HEK293 (cell line): ENCODE measurements at regions not wholly inside any gene's neighbourhood (a gene's known extent, or its start where the extent isn't known, plus 50 kb on each side); places are given as distances from the start of the nearest gene placed in this dataset.
A peak's percentile ranks its signal among the peaks of the same experiment; 100 is the strongest.

Source experiments
- CTCF ChIA-PET: fragments of 350-600 bp; formaldehyde crosslinking; extraction: SDS; loops from one replicate; lab custom pipeline; 2021; ENCODE audit warnings: antibody characterized with exemption; lab: Yijun Ruan, JAX
- POLR2A ChIA-PET: fragments of 300-600 bp; formaldehyde crosslinking; extraction: SDS; loops from one replicate; lab custom pipeline; 2020; ENCODE audit warnings: antibody characterized with exemption, inconsistent platforms; lab: Yijun Ruan, JAX
- H3K27ac ChIP-seq: fragments of 200-500 bp; sonication (Bioruptor generic); 2 replicates; pipeline ENCODE4 v1.5.1; 2014; ENCODE audit warnings: low read depth, low read length, control low read depth, inconsistent platforms; ENCODE audit errors: extremely low read depth
- H3K36me3 ChIP-seq, 2 experiments: fragments of 200-500 bp in 1 of 2; sonication (Bioruptor generic) in 1 of 2; 1 replicate in 1 of 2; 2 replicates in 1 of 2; pipeline ENCODE4 v1.5.1; 2014 to 2017; ENCODE audit warnings: inconsistent platforms in 2 of 2, low read length in 2 of 2; ENCODE audit not compliant: control insufficient read depth in 2 of 2, insufficient read depth in 1 of 2
- H3K4me1 ChIP-seq: fragments of 200-500 bp; sonication (Bioruptor generic); 2 replicates; pipeline ENCODE4 v1.5.1; 2014; ENCODE audit warnings: mild to moderate bottlenecking, low read length, inconsistent platforms; ENCODE audit not compliant: control insufficient read depth, insufficient read depth
- H3K4me3 ChIP-seq: 2 replicates; pipeline ENCODE4 v1.5.1; 2011; ENCODE audit warnings: low read depth, mild to moderate bottlenecking, control low read depth, low read length, moderate library complexity
- H3K9me3 ChIP-seq: fragments of 200-500 bp; sonication (Bioruptor generic); 2 replicates; pipeline ENCODE4 v1.5.1; 2014; ENCODE audit warnings: low read depth, low read length, inconsistent platforms; ENCODE audit not compliant: control insufficient read depth, insufficient read depth
- KLF10 ChIP-seq: fragments of 450-650 bp; IDR thresholded peaks from 2 replicates; pipeline ENCODE4 v1.5.1; 2018; ENCODE audit warnings: missing biosample characterization, mild to moderate bottlenecking, missing genetic modification characterization
- KLF9 ChIP-seq: fragments of 450-650 bp; formaldehyde crosslinking; IDR thresholded peaks from 2 replicates; pipeline ENCODE4 v1.5.1; 2016; ENCODE audit warnings: missing biosample characterization, missing genetic modification characterization, low read depth
- SP2 ChIP-seq: fragments of 450-650 bp; formaldehyde crosslinking; IDR thresholded peaks from 2 replicates; pipeline ENCODE4 v1.5.1; 2016; ENCODE audit warnings: missing biosample characterization, missing genetic modification characterization
- SP7 ChIP-seq: fragments of 450-650 bp; formaldehyde crosslinking; IDR thresholded peaks from 2 replicates; pipeline ENCODE4 v1.5.1; 2016; ENCODE audit warnings: missing biosample characterization, missing genetic modification characterization
- ZBTB1 ChIP-seq: fragments of 450-650 bp; formaldehyde crosslinking; IDR thresholded peaks from 2 replicates; pipeline ENCODE4 v1.5.1; 2016; ENCODE audit warnings: missing biosample characterization, missing genetic modification characterization
- ZBTB21 ChIP-seq: fragments of 450-650 bp; formaldehyde crosslinking; IDR thresholded peaks from 2 replicates; pipeline ENCODE4 v1.5.1; 2017; ENCODE audit warnings: missing biosample characterization, missing genetic modification characterization
- ZNF248 ChIP-seq: fragments of 450-650 bp; formaldehyde crosslinking; IDR thresholded peaks from 2 replicates; pipeline ENCODE4 v1.5.1; 2017; ENCODE audit warnings: missing biosample characterization, missing genetic modification characterization
- ZNF266 ChIP-seq: fragments of 450-650 bp; formaldehyde crosslinking; IDR thresholded peaks from 2 replicates; pipeline ENCODE4 v1.5.1; 2016; ENCODE audit warnings: missing biosample characterization, missing genetic modification characterization, low read depth
- ZNF426 ChIP-seq: fragments of 450-650 bp; formaldehyde crosslinking; IDR thresholded peaks from 2 replicates; pipeline ENCODE4 v1.5.1; 2017; ENCODE audit warnings: missing biosample characterization, missing genetic modification characterization, mild to moderate bottlenecking, inconsistent platforms, moderate library complexity
- ZNF514 ChIP-seq: fragments of 450-650 bp; formaldehyde crosslinking; IDR thresholded peaks from 2 replicates; pipeline ENCODE4 v1.5.1; 2016; ENCODE audit warnings: missing biosample characterization, missing genetic modification characterization
- ZNF623 ChIP-seq: fragments of 450-650 bp; formaldehyde crosslinking; IDR thresholded peaks from 2 replicates; pipeline ENCODE4 v1.5.1; 2016; ENCODE audit warnings: missing biosample characterization, missing genetic modification characterization
- ZNF624 ChIP-seq: fragments of 450-650 bp; formaldehyde crosslinking; IDR thresholded peaks from 2 replicates; pipeline ENCODE4 v1.5.1; 2017; ENCODE audit warnings: missing biosample characterization, missing genetic modification characterization
- ZNF747 ChIP-seq: fragments of 450-650 bp; formaldehyde crosslinking; IDR thresholded peaks from 2 replicates; pipeline ENCODE4 v1.5.1; 2016; ENCODE audit warnings: missing biosample characterization, missing genetic modification characterization
- ZNF768 ChIP-seq: fragments of 450-650 bp; formaldehyde crosslinking; IDR thresholded peaks from 2 replicates; pipeline ENCODE4 v1.5.1; 2018; ENCODE audit warnings: missing biosample characterization, mild to moderate bottlenecking, missing genetic modification characterization
- TF ChIP-seq, protein P1 (sequence below): fragments of 450-650 bp; formaldehyde crosslinking; IDR thresholded peaks from 2 replicates; pipeline ENCODE4 v1.5.1; 2016; ENCODE audit warnings: missing biosample characterization, missing genetic modification characterization
- TF ChIP-seq, protein P2 (sequence below): fragments of 450-650 bp; formaldehyde crosslinking; IDR thresholded peaks from 2 replicates; pipeline ENCODE4 v1.5.1; 2016; ENCODE audit warnings: missing biosample characterization, missing genetic modification characterization
- TF ChIP-seq, protein P3 (sequence below): fragments of 450-650 bp; formaldehyde crosslinking; IDR thresholded peaks from 2 replicates; pipeline ENCODE4 v1.5.0; 2017; ENCODE audit warnings: missing biosample characterization, missing genetic modification characterization, borderline replicate concordance
- TF ChIP-seq, protein P4 (sequence below): fragments of 450-650 bp; formaldehyde crosslinking; IDR thresholded peaks from 2 replicates; pipeline ENCODE4 v1.5.1; 2016; ENCODE audit warnings: missing biosample characterization, missing genetic modification characterization
- TF ChIP-seq, protein P5 (sequence below): fragments of 450-650 bp; formaldehyde crosslinking; IDR thresholded peaks from 2 replicates; pipeline ENCODE4 v1.5.1; 2016; ENCODE audit warnings: missing biosample characterization, missing genetic modification characterization
- TF ChIP-seq, protein P6 (sequence below): fragments of 450-650 bp; formaldehyde crosslinking; IDR thresholded peaks from 2 replicates; pipeline ENCODE4 v1.5.1; 2017; ENCODE audit warnings: missing biosample characterization, missing genetic modification characterization
- TF ChIP-seq, protein P7 (sequence below): fragments of 450-650 bp; formaldehyde crosslinking; IDR thresholded peaks from 2 replicates; pipeline ENCODE4 v1.5.1; 2016; ENCODE audit warnings: missing biosample characterization, missing genetic modification characterization

DNA sequence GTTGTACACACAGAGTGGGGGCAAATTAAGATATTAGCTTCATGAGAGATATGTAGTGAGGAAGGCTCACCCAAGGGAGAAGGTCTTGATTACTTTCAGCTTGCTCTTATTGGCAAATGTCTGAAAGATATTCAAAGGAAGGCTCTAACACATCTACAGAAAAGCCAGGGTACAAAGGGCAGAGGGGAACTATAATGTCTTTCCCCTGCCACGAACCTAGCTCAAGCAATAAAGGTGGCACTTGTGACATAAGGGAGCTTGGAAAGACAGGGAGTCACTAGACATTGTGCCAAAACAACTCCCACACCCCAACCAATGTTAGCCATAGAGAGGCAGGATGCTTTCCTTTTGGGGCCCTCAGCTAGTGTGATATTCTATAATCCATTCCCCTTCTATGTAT is 52.2 kb upstream of the SOX9 start (continued):
- TF ChIP-seq, protein P1, sequence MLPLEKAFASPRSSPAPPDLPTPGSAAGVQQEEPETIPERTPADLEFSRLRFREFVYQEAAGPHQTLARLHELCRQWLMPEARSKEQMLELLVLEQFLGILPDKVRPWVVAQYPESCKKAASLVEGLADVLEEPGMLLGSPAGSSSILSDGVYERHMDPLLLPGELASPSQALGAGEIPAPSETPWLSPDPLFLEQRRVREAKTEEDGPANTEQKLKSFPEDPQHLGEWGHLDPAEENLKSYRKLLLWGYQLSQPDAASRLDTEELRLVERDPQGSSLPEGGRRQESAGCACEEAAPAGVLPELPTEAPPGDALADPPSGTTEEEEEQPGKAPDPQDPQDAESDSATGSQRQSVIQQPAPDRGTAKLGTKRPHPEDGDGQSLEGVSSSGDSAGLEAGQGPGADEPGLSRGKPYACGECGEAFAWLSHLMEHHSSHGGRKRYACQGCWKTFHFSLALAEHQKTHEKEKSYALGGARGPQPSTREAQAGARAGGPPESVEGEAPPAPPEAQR (tag by site-specific recombination) = no peak
- TF ChIP-seq ZNF426 (no peak), ZNF248 (tag by site-specific recombination) (no peak), ZNF768 (tag by site-specific recombination) (no peak)
- TF ChIP-seq, protein P2, sequence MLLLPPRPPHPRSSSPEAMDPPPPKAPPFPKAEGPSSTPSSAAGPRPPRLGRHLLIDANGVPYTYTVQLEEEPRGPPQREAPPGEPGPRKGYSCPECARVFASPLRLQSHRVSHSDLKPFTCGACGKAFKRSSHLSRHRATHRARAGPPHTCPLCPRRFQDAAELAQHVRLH (tag by site-specific recombination) = no peak

DNA sequence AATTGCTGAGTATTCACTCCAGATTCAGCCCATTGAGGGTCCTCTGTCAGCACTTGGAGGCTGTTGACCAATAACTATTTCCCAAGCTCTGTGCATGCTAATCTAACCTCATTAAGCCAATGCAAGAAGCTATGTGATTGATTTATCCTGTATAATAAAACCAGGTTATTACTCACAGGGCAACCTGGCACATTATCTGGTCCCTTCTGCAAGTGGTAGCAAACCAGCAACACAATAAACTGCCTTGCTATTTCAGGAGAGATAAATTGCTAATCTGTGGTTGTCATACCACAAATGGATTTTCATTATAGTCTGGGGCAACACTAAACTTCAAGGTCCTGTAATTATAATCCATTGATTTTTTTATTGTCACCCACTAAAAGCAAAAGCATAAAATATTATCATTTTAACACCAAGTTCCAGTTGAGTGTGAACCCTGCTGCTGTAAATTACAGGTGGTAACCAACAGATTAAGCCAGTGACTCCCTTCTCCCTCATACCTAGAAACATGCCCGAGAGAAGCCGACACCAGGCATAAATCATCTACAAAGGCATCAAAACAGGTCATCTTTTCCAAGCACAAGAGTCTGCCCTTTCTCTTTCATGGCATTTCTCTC is 51.1 kb upstream of the SOX9 start:
- Histone ChIP-seq H3K27ac (no peak overlapping the region), H3K9me3 (no peaks in the 10 kb centered on the region), H3K4me3 (no peak overlapping the region), H3K4me1 (no peaks in the 10 kb centered on the region), H3K36me3 (no peaks in the 10 kb centered on the region)
- CTCF ChIA-PET = interaction anchor here (0.7 kb wide), 1 partner anchor 1894 kb away, joined by 3 read pairs; no protein-coding TSS in a partner anchor
- POLR2A ChIA-PET = no interaction called here
- TF ChIP-seq ZBTB1 (tag by site-specific recombination) (no peak), SP7 (peak; percentile 99), KLF10 (tag by site-specific recombination) (no peak), ZNF514 (tag by site-specific recombination) (no peak), ZBTB21 (tag by site-specific recombination) (no peak), ZNF624 (tag by site-specific recombination) (no peak), KLF9 (tag by site-specific recombination) (no peak), SP2 (tag by site-specific recombination) (no peak), ZNF623 (tag by site-specific recombination) (no peak), ZNF747 (tag by site-specific recombination) (no peak), ZNF266 (tag by site-specific recombination) (peak; percentile 49; the same call in 1 of the 2 replicates)
- TF ChIP-seq, protein P3, sequence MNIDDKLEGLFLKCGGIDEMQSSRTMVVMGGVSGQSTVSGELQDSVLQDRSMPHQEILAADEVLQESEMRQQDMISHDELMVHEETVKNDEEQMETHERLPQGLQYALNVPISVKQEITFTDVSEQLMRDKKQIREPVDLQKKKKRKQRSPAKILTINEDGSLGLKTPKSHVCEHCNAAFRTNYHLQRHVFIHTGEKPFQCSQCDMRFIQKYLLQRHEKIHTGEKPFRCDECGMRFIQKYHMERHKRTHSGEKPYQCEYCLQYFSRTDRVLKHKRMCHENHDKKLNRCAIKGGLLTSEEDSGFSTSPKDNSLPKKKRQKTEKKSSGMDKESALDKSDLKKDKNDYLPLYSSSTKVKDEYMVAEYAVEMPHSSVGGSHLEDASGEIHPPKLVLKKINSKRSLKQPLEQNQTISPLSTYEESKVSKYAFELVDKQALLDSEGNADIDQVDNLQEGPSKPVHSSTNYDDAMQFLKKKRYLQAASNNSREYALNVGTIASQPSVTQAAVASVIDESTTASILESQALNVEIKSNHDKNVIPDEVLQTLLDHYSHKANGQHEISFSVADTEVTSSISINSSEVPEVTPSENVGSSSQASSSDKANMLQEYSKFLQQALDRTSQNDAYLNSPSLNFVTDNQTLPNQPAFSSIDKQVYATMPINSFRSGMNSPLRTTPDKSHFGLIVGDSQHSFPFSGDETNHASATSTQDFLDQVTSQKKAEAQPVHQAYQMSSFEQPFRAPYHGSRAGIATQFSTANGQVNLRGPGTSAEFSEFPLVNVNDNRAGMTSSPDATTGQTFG = no peak
- TF ChIP-seq, protein P4, sequence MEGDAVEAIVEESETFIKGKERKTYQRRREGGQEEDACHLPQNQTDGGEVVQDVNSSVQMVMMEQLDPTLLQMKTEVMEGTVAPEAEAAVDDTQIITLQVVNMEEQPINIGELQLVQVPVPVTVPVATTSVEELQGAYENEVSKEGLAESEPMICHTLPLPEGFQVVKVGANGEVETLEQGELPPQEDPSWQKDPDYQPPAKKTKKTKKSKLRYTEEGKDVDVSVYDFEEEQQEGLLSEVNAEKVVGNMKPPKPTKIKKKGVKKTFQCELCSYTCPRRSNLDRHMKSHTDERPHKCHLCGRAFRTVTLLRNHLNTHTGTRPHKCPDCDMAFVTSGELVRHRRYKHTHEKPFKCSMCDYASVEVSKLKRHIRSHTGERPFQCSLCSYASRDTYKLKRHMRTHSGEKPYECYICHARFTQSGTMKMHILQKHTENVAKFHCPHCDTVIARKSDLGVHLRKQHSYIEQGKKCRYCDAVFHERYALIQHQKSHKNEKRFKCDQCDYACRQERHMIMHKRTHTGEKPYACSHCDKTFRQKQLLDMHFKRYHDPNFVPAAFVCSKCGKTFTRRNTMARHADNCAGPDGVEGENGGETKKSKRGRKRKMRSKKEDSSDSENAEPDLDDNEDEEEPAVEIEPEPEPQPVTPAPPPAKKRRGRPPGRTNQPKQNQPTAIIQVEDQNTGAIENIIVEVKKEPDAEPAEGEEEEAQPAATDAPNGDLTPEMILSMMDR = no peak
- TF ChIP-seq, protein P5, sequence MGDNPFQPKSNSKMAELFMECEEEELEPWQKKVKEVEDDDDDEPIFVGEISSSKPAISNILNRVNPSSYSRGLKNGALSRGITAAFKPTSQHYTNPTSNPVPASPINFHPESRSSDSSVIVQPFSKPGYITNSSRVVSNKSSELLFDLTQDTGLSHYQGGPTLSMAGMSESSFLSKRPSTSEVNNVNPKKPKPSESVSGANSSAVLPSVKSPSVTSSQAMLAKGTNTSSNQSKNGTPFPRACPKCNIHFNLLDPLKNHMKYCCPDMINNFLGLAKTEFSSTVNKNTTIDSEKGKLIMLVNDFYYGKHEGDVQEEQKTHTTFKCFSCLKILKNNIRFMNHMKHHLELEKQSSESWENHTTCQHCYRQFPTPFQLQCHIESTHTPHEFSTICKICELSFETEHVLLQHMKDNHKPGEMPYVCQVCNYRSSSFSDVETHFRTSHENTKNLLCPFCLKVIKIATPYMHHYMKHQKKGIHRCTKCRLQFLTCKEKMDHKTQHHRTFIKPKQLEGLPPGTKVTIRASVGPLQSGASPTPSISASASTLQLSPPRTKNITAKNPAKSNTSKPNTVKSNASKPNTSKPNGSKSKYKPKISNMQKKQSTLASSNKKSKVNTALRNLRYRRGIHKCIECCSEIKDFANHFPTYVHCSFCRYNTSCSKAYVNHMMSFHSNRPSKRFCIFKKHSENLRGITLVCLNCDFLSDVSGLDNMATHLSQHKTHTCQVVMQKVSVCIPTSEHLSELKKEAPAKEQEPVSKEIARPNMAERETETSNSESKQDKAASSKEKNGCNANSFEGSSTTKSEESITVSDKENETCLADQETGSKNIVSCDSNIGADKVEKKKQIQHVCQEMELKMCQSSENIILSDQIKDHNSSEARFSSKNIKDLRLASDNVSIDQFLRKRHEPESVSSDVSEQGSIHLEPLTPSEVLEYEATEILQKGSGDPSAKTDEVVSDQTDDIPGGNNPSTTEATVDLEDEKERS (tag by site-specific recombination) = no peak
- TF ChIP-seq, protein P6, sequence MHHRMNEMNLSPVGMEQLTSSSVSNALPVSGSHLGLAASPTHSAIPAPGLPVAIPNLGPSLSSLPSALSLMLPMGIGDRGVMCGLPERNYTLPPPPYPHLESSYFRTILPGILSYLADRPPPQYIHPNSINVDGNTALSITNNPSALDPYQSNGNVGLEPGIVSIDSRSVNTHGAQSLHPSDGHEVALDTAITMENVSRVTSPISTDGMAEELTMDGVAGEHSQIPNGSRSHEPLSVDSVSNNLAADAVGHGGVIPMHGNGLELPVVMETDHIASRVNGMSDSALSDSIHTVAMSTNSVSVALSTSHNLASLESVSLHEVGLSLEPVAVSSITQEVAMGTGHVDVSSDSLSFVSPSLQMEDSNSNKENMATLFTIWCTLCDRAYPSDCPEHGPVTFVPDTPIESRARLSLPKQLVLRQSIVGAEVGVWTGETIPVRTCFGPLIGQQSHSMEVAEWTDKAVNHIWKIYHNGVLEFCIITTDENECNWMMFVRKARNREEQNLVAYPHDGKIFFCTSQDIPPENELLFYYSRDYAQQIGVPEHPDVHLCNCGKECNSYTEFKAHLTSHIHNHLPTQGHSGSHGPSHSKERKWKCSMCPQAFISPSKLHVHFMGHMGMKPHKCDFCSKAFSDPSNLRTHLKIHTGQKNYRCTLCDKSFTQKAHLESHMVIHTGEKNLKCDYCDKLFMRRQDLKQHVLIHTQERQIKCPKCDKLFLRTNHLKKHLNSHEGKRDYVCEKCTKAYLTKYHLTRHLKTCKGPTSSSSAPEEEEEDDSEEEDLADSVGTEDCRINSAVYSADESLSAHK (tag by site-specific recombination) = no peak
- TF ChIP-seq, protein P7, sequence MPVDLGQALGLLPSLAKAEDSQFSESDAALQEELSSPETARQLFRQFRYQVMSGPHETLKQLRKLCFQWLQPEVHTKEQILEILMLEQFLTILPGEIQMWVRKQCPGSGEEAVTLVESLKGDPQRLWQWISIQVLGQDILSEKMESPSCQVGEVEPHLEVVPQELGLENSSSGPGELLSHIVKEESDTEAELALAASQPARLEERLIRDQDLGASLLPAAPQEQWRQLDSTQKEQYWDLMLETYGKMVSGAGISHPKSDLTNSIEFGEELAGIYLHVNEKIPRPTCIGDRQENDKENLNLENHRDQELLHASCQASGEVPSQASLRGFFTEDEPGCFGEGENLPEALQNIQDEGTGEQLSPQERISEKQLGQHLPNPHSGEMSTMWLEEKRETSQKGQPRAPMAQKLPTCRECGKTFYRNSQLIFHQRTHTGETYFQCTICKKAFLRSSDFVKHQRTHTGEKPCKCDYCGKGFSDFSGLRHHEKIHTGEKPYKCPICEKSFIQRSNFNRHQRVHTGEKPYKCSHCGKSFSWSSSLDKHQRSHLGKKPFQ = 0 out of 2 replicates have a peak, but pooled peaks have one; percentile 38
